GM21717 (cell line): ENCODE measurements at regions not wholly inside any gene's neighbourhood (a gene's known extent, or its start where the extent isn't known, plus 50 kb on each side); places are given as distances from the start of the nearest gene placed in this dataset.
"Not testable (repeated sequence)": the region's sequence is repeated elsewhere in the genome, so short reads cannot be mapped to it uniquely, and the experiment has no call there.

ENCODE experiments used
- ATAC-seq: cut with Tn5 transposase; IDR thresholded peaks from one replicate; pipeline ENCODE4 v1.9.1; 2021; ENCODE audit warnings: mild to moderate bottlenecking, moderate library complexity; ENCODE audit not compliant: unreplicated experiment

DNA sequence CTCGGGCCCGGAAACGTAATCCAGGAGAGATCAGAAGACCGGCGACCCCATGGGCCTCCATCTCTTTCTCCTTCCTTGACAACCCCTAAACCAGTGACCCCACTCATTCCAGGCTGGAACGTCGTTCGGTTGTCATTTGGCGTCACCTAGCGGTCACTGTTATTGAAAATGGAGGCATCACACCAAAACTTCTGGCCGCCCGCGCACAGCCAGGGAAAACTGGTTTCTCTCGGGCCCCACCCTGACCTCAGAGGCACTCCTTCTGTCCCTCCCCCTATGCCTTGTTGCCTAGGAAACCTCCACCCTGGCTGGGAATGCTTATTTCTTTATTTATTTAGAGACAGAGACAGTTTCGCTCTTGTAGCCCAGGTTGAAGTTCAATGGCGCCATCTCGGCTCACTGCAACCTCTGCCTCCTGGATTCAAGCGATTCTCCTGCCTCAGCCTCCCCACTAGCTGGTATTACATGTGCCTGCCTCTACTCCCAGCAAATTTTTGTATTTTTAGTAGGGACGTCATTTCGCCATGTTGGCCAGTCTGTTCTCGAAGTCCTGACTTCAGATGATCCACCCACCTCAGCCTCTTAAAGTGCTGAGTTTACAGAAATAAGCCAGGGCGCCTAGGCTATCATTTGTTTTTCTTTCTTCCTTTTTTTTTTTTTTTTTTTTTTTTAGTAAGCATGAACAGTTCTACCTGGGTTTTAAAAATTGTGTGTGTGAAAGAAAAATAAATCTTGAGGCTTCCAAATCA lies 2144.1 kb upstream of the TPTE start:
- ATAC-seq = peak; percentile 50

DNA sequence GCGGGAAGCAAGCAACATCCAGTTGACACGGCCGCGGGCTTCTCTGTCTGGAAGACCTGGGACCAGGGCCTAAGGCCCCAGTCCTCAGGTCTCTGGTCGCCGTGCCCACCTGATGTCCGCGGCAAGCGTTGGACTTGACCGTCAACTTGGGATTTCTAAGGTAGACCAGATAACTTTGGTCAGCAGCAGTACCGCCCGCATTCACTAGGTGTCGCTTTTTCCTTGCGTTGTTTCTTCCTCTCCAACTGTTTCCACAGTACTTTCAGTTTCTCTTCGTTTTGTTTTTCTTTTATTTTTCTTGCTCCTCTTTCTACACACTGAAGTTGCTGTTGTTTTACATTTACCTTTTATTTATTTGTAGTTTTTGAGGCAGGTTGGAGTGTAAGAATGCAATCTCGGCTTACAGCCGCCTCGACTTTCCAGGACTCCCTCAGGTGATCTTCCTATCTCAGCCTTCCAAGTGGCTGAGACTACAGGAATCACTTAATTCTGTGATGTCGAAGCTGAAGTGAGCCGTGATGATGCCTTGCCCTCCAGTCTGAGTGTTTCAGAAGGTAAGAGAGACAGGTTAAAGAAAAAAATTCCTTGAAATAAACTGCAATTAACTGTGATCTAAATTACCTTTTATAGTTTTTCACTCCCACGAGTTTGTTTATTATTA lies 2140.8 kb upstream of the TPTE start:
- peak; percentile 37 for ATAC-seq

DNA sequence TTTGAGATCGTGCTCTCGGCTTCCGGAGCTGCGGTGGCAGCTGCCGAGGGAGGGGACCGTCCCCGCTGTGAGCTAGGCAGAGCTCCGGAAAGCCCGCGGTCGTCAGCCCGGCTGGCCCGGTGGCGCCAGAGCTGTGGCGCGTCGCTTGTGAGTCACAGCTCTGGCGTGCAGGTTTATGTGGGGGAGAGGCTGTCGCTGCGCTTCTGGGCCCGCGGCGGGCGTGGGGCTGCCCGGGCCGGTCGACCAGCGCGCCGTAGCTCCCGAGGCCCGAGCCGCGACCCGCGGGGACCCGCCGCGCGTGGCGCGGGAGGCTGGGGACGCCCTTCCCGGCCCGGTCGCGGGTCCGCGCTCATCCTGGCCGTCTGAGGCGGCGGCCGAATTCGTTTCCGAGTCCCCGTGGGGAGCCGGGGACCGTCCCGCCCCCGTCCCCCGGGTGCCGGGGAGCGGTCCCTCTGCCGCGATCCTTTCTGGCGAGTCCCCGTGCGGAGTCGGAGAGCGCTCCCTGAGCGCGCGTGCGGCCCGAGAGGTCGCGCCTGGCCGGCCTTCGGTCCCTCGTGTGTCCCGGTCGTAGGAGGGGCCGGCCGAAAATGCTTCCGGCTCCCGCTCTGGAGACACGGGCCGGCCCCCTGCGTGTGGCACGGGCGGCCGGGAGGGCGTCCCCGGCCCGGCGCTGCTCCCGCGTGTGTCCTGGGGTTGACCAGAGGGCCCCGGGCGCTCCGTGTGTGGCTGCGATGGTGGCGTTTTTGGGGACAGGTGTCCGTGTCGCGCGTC lies 2133.0 kb upstream of the TPTE start:
- not testable (repeated sequence) for ATAC-seq

DNA sequence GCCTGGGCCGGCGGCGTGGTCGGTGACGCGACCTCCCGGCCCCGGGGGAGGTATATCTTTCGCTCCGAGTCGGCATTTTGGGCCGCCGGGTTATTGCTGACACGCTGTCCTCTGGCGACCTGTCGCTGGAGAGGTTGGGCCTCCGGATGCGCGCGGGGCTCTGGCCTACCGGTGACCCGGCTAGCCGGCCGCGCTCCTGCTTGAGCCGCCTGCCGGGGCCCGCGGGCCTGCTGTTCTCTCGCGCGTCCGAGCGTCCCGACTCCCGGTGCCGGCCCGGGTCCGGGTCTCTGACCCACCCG lies 2132.5 kb upstream of the TPTE start:
- ATAC-seq = not testable (repeated sequence)

DNA sequence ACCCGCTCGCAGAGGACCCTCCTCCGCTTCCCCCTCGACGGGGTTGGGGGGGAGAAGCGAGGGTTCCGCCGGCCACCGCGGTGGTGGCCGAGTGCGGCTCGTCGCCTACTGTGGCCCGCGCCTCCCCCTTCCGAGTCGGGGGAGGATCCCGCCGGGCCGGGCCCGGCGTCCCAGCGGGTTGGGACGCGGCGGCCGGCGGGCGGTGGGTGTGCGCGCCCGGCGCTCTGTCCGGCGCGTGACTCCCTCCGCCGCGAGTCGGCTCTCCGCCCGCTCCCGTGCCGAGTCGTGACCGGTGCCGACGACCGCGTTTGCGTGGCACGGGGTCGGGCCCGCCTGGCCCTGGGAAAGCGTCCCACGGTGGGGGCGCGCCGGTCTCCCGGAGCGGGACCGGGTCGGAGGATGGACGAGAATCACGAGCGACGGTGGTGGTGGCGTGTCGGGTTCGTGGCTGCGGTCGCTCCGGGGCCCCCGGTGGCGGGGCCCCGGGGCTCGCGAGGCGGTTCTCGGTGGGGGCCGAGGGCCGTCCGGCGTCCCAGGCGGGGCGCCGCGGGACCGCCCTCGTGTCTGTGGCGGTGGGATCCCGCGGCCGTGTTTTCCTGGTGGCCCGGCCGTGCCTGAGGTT lies 2130.7 kb upstream of the TPTE start:
- peak; percentile 64 for ATAC-seq

DNA sequence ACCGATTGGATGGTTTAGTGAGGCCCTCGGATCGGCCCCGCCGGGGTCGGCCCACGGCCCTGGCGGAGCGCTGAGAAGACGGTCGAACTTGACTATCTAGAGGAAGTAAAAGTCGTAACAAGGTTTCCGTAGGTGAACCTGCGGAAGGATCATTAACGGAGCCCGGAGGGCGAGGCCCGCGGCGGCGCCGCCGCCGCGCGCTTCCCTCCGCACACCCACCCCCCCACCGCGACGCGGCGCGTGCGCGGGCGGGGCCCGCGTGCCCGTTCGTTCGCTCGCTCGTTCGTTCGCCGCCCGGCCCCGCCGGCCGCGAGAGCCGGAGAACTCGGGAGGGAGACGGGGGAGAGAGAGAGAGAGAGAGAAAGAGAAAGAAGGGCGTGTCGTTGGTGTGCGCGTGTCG lies 2127.0 kb upstream of the TPTE start:
- not testable (repeated sequence) for ATAC-seq

DNA sequence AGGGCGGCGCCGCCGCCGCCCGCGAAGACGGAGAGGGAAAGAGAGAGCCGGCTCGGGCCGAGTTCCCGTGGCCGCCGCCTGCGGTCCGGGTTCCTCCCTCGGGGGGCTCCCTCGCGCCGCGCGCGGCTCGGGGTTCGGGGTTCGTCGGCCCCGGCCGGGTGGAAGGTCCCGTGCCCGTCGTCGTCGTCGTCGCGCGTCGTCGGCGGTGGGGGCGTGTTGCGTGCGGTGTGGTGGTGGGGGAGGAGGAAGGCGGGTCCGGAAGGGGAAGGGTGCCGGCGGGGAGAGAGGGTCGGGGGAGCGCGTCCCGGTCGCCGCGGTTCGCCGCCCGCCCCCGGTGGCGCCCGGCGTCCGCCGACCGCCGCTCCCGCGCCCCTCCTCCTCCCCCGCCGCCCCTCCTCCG lies 2125.4 kb upstream of the TPTE start:
- ATAC-seq = not testable (repeated sequence)

DNA sequence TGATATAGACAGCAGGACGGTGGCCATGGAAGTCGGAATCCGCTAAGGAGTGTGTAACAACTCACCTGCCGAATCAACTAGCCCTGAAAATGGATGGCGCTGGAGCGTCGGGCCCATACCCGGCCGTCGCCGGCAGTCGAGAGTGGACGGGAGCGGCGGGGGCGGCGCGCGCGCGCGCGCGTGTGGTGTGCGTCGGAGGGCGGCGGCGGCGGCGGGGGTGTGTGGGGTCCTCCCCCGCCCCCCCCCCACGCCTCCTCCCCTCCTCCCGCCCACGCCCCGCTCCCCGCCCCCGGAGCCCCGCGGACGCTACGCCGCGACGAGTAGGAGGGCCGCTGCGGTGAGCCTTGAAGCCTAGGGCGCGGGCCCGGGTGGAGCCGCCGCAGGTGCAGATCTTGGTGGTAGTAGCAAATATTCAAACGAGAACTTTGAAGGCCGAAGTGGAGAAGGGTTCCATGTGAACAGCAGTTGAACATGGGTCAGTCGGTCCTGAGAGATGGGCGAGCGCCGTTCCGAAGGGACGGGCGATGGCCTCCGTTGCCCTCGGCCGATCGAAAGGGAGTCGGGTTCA lies 2122.4 kb upstream of the TPTE start:
- not testable (repeated sequence) for ATAC-seq

DNA sequence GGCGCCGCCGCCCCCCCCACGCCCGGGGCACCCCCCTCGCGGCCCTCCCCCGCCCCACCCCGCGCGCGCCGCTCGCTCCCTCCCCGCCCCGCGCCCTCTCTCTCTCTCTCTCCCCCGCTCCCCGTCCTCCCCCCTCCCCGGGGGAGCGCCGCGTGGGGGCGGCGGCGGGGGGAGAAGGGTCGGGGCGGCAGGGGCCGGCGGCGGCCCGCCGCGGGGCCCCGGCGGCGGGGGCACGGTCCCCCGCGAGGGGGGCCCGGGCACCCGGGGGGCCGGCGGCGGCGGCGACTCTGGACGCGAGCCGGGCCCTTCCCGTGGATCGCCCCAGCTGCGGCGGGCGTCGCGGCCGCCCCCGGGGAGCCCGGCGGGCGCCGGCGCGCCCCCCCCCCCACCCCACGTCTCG lies 2121.5 kb upstream of the TPTE start:
- ATAC-seq = not testable (repeated sequence)

DNA sequence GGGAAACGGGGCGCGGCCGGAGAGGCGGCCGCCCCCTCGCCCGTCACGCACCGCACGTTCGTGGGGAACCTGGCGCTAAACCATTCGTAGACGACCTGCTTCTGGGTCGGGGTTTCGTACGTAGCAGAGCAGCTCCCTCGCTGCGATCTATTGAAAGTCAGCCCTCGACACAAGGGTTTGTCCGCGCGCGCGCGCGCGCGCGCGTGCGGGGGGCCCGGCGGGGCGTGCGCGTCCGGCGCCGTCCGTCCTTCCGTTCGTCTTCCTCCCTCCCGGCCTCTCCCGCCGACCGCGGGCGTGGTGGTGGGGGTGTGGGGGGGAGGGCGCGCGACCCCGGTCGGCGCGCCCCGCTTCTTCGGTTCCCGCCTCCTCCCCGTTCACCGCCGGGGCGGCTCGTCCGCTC lies 2119.6 kb upstream of the TPTE start:
- ATAC-seq = not testable (repeated sequence)

DNA sequence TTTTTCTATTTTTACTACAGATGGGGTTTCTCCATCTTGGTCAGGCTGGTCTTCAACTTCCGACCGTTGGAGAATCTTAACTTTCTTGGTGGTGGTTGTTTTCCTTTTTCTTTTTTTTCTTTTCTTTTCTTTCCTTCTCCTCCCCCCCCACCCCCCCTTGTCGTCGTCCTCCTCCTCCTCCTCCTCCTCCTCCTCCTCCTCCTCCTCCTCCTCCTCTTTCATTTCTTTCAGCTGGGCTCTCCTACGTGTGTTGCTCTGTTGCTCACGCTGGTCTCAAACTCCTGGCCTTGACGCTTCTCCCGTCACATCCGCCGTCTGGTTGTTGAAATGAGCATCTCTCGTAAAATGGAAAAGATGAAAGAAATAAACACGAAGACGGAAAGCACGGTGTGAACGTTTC lies 2115.1 kb upstream of the TPTE start:
- not testable (repeated sequence) for ATAC-seq

DNA sequence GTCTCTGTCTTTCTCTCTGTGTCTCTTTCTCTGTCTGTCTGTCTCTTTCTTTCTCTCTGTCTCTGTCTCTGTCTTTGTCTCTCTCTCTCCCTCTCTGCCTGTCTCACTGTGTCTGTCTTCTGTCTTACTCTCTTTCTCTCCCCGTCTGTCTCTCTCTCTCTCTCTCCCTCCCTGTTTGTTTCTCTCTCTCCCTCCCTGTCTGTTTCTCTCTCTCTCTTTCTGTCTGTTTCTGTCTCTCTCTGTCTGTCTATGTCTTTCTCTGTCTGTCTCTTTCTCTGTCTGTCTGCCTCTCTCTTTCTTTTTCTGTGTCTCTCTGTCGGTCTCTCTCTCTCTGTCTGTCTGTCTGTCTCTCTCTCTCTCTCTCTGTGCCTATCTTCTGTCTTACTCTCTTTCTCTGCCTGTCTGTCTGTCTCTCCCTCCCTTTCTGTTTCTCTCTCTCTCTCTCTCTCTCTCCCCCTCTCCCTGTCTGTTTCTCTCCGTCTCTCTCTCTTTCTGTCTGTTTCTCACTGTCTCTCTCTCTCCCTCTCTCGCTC lies 2110.2 kb upstream of the TPTE start:
- not testable (repeated sequence) for ATAC-seq

DNA sequence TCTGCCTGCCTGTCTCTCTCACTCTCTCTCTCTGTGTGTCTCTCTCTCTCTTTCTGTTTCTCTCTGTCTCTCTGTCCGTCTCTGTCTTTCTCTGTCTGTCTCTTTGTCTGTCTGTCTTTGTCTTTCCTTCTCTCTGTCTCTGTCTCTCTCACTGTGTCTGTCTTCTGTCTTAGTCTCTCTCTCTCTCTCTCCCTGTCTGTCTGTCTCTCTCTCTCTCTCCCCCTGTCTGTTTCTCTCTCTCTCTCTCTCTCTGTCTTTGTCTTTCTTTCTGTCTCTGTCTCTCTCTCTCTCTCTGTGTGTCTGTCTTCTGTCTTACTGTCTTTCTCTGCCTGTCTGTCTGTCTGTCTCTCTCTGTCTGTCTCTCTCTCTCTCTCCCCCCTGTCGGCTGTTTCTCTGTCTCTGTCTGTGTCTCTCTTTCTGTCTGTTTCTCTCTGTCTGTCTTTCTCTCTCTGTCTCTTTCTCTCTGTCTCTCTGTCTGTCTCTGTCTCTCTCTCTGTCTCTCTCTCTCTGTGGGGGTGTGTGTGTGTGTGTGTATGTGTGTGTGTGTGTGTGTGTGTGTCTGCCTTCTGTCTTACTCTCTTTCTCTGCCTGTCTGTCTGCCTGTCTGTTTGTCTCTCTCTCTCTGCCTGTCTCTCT lies 2101.3 kb upstream of the TPTE start:
- peak; percentile 90 for ATAC-seq

DNA sequence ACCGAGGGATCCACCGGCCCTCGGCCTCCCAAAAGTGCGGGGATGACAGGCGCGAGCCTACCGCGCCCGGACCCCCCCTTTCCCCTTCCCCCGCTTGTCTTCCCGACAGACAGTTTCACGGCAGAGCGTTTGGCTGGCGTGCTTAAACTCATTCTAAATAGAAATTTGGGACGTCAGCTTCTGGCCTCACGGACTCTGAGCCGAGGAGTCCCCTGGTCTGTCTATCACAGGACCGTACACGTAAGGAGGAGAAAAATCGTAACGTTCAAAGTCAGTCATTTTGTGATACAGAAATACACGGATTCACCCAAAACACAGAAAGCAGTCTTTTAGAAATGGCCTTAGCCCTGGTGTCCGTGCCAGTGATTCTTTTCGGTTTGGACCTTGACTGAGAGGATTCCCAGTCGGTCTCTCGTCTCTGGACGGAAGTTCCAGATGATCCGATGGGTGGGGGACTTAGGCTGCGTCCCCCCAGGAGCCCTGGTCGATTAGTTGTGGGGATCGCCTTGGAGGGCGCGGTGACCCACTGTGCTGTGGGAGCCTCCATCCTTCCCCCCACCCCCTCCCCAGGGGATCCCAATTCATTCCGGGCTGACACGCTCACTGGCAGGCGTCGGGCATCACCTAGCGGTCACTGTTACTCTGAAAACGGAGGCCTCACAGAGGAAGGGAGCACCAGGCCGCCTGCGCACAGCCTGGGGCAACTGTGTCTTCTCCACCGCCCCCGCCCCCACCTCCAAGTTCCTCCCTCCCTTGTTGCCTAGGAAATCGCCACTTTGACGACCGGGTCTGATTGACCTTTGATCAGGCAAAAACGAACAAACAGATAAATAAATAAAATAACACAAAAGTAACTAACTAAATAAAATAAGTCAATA lies 2093.4 kb upstream of the TPTE start:
- ATAC-seq = peak; percentile 56

DNA sequence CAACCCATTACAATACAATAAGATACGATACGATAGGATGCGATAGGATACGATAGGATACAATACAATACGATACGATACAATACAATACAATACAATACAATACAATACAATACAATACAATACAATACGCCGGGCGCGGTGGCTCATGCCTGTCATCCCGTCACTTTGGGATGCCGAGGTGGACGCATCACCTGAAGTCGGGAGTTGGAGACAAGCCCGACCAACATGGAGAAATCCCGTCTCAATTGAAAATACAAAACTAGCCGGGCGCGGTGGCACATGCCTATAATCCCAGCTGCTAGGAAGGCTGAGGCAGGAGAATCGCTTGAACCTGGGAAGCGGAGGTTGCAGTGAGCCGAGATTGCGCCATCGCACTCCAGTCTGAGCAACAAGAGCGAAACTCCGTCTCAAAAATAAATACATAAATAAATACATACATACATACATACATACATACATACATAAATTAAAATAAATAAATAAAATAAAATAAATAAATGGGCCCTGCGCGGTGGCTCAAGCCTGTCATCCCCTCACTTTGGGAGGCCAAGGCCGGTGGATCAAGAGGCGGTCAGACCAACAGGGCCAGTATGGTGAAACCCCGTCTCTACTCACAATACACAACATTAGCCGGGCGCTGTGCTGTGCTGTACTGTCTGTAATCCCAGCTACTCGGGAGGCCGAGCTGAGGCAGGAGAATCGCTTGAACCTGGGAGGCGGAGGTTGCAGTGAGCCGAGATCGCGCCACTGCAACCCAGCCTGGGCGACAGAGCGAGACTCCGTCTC lies 2092.5 kb upstream of the TPTE start:
- peak; percentile 88 for ATAC-seq

DNA sequence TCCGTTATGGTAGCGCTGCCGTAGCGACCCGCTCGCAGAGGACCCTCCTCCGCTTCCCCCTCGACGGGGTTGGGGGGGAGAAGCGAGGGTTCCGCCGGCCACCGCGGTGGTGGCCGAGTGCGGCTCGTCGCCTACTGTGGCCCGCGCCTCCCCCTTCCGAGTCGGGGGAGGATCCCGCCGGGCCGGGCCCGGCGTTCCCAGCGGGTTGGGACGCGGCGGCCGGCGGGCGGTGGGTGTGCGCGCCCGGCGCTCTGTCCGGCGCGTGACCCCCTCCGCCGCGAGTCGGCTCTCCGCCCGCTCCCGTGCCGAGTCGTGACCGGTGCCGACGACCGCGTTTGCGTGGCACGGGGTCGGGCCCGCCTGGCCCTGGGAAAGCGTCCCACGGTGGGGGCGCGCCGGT lies 2086.7 kb upstream of the TPTE start:
- ATAC-seq = not testable (repeated sequence)

DNA sequence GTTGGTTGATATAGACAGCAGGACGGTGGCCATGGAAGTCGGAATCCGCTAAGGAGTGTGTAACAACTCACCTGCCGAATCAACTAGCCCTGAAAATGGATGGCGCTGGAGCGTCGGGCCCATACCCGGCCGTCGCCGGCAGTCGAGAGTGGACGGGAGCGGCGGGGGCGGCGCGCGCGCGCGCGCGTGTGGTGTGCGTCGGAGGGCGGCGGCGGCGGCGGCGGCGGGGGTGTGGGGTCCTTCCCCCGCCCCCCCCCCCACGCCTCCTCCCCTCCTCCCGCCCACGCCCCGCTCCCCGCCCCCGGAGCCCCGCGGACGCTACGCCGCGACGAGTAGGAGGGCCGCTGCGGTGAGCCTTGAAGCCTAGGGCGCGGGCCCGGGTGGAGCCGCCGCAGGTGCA lies 2078.3 kb upstream of the TPTE start:
- not testable (repeated sequence) for ATAC-seq

DNA sequence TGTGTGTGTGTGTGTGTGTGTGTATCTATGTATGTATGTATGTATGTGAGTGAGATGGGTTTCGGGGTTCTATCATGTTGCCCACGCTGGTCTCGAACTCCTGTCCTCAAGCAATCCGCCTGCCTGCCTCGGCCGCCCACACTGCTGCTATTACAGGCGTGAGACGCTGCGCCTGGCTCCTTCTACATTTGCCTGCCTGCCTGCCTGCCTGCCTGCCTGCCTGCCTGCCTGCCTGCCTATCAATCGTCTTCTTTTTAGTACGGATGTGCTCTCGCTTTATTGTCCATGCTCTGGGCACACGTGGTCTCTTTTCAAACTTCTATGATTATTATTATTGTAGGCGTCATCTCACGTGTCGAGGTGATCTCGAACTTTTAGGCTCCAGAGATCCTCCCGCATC lies 2071.6 kb upstream of the TPTE start:
- ATAC-seq = not testable (repeated sequence)
